AG09309 (cell line): ENCODE measurements at regions not wholly inside any gene's neighbourhood (a gene's known extent, or its start where the extent isn't known, plus 50 kb on each side); places are given as distances from the start of the nearest gene placed in this dataset.

ENCODE experiments used
- DNase-seq: peaks from one replicate; pipeline ENCODE4 v3.0.0-alpha.2; 2010; ENCODE audit warnings: low read depth
- H3K4me3 ChIP-seq: 2 replicates; pipeline ENCODE4 v1.5.1; 2011; ENCODE audit warnings: mild to moderate bottlenecking, low read depth, low read length, moderate library complexity; ENCODE audit not compliant: control insufficient read depth
- CTCF ChIP-seq: IDR thresholded peaks from 2 replicates; pipeline ENCODE4 v1.5.1; 2011; ENCODE audit warnings: mild to moderate bottlenecking, low read depth, low read length, inconsistent platforms; ENCODE audit not compliant: insufficient read depth, control insufficient read depth; ENCODE audit errors: missing control alignments

- no peak for DNase-seq
- no peak for TF ChIP-seq CTCF
- H3K4me3 ChIP-seq: no peak overlapping the region
These were observed 845.9 kb downstream of the CDH9 start for GRCh38 chr5:26192486-26192885.

- TF ChIP-seq CTCF: no peak
- no peak overlapping the region for H3K4me3 ChIP-seq
- no peak for DNase-seq
These were observed 856.8 kb downstream of the CDH9 start for GRCh38 chr5:26181582-26181981.

GRCh38 chr5:26148569-26149107 lies 889.7 kb downstream of the CDH9 start:
- no peak for DNase-seq
- no peak for TF ChIP-seq CTCF

GRCh38 chr5:26143259-26143658 lies 895.1 kb downstream of the CDH9 start:
- no peak overlapping the region for H3K4me3 ChIP-seq
- TF ChIP-seq CTCF: no peak
- DNase-seq: no peak

More at GRCh38 chr5:26148569-26149107, 889.7 kb downstream of the CDH9 start:
- H3K4me3 ChIP-seq: no peak overlapping the region

- no peak overlapping the region for H3K4me3 ChIP-seq
- no peak for DNase-seq
- TF ChIP-seq CTCF: no peak
These were observed 917.0 kb downstream of the CDH9 start for GRCh38 chr5:26121338-26121737.

GRCh38 chr5:26104175-26104574 lies 934.2 kb downstream of the CDH9 start:
- no peak for DNase-seq
- TF ChIP-seq CTCF: no peak
- no peak overlapping the region for H3K4me3 ChIP-seq

GRCh38 chr5:26060212-26060611 lies 978.2 kb downstream of the CDH9 start:
- no peak for TF ChIP-seq CTCF
- DNase-seq: no peak
- no peak overlapping the region for H3K4me3 ChIP-seq
